GM21381 (cell line): ENCODE measurements at regions not wholly inside any gene's neighbourhood (a gene's known extent, or its start where the extent isn't known, plus 50 kb on each side); places are given as distances from the start of the nearest gene placed in this dataset.
A peak's percentile ranks its signal among the peaks of the same experiment; 100 is the strongest.

Experiments
- ATAC-seq: cut with Tn5 transposase; IDR thresholded peaks from one replicate; pipeline ENCODE4 v1.9.1; 2021; ENCODE audit warnings: mild to moderate bottlenecking, moderate library complexity; ENCODE audit not compliant: unreplicated experiment

DNA sequence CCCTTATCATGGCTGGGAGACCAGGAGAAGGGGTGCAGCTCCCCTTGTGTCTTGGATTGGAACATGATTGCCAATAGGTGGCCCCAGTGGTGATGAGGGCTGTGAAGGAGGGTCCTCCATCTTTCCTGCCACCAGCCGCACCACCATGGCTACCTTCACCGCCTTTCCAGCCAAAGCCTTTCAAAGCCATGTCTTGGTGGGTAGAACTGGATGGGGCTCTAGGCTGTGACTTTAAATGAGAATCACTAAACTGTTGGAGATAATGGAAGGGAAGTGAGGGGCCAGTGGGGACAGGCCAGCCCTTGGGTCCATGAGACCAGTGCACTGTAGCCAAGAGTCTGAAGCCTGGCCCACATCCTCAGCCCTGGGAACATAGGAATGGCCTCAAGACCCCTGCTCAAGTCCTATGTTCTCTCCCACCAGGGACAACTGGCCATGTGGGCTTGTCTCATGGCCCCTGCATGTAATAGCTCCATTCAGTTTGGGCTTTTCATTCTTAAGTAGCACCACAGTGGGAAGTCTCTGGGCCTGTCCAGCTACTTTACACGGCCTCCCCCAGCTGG lies 345.7 kb downstream of the DYSF start:
- no peak for ATAC-seq

DNA sequence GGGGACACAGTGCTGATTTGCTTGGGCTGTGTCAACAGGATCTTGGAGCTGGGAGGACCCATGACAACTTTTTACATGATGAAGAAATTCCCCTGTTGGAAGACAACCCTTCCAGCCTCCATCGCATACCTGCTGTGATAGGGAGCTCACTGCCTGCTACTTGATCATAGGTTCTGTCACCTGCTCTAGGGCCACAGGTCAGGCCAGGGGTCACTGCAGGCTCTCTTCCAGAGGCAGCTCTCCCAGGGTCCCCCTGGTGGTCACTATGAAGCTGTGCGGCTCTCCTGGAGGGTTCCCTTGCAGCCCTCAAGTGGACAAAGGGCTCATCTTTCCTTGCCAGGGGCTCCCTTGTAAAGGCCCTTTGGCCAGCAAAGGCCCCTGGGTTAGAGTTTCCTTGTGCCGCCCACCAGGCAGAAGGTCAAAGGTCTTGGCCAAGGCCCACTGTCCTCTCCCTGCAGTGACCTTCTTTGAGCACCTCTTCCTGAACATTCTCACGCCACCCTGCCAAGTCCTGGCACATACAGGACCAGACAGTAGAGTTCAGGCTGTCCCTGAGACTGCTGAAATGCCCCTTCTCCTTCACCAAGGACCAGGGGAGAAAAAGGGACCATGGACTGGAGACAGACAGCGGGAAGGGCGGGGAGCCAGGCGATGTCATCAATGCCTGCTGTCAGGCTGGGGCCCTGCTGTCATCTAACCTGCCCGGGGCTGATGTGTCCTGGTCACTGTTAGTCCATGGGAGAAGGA lies 345.1 kb downstream of the DYSF start:
- peak; percentile 65 for ATAC-seq

DNA sequence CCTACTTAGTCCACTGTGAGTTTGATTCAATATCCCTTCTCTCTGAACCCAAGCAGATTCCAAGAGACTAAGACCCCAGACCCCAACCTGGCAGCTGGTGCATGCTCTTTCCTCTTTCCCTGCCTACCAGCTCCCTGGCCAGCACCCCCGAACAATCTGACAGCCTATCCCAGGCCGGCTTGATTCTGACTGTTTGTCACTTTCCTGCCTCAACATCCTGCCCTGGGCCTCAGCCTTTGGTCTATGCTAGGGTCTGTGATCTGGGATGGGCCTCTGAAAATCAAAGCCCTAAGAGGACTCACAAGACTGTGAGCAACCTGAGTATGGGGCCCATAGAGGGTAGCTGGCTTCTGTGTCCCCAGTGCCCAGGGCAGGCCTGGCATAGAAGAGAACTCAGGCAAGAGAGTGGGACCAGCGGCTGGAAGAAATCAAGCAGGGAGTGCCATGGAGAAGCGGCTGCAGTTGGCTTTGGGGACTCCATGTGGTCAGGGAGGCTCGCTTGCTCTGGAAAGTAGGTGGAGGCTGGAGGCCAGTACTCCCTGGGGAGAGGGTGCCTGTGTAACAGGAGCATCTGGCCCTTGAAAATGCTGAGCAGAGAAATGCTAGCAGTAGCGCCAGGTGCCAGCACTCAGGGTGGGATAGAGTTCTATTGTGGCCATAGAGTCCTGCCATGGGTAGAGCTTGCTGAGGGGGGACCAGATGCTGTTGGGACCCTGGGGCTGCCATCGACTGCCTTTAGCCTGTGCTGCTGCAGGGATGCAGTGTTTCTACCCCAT lies 343.9 kb downstream of the DYSF start:
- ATAC-seq, result no peak

DNA sequence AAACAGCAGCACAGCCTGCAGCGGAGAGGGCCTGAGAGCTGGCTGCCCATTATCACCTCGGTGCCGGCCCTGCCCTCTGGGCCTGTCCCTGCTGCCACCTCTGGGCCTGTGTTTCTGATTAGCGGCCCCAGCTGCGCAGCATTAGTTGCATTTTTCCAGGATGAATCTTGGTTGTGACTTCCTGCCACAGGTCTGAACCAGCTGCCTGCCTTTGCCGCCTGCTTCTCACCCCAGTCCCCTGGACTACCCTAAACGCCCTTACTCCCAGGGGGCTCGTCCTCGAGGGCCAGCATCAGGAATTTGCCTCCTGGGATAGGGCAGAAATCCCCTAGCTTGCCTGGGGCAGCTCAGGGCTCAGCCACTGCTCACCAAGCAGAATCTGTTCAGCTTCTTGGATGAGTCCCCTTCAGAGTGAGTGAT lies 342.8 kb downstream of the DYSF start:
- no peak for ATAC-seq

DNA sequence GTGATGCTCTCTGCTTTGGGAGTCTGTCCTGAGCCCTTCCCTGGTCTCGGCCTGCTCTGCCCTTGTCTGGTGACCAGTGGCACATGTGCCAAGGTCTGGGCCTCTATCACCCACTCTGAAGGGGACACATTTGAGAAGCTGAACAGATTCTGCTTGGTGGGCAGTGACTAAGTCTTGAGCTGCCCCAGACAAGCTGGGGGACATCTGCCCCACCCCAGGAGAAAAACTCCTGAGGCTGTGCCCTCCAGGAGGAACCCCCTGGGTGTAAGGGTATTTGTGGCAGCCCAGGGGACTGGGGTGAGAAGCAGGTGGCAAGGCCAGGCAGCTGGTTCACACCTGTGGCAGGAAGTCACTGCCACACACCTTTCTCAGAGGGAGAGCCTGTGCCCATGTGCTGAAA lies 342.1 kb downstream of the DYSF start:
- no peak for ATAC-seq

DNA sequence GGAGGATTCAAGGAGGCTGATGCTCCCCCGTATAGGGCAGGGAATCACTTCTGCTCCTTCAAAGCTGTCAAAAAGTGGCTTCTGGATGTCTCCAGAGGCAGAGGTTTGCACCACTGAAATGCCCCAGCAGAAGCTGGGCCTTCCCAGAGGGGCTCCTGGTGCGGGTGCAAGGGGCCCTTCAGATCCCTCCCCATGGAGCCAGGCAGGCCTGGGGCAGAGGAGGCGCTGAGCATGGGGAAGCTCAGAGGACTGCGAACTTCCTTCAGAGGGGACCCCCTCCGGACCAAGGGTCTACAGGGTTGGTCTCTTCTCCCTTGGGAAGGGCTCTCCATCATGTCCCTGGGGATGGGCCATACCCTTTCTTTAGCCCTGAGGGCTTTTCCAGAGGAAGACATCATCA lies 341.2 kb downstream of the DYSF start:
- no peak for ATAC-seq

DNA sequence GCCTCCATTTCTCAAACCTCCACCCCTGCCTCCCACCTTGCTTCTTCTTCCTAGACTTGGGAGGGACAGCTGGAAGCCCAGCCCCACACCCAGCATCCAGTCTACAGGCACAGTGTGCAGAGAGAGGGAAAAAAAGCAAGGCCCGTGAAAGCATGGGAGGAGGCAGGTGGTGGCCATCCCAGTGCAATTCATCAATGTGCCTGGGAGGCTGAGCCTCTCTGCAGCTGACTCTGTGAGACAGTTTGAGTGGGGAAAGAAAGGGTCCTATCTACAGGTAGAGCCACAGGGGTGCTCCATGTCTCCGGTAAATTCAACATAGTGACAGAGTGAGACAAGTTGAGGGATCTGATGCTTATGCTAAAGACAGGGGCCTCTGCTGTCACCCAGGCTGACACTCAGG lies 340.6 kb downstream of the DYSF start:
- no peak for ATAC-seq

DNA sequence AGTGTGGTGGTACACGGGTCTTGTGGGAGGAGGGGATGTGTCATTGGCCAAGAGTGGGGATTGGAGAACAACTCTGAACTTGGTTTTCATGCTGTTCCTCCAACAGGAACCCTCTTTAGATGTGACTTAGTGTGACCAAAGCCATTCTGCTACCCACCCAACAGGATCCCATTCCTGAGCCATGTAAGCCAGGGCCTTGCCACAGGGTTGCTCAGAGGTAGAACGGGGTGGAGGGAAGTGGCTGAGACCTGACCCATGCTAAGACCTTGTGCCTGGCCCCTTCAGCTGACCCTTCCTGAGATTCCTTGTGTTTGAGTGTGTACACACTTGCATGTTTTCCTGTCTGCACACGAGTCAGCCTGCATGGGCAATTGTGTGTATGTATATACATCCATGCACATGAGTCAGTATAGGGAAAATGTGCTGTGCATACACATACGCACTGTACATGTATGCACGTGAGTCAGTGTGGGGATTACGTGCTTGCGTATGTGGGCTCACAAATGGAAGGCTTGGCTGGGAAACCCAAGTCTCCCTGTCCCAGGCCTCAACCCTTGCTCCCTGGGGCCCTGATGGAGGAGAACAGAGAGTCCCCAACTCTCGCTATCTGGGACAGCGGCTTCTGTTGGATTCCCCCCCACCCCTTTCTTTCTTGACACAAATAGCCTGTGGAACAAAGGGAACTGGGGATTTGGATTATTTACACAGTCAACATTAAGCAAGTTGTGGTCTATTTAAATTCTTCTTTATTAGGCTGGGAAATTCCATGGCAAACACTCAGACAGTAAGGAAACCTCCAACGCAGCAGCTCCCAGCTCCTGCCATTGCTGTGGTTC lies 339.8 kb downstream of the DYSF start:
- no peak for ATAC-seq

DNA sequence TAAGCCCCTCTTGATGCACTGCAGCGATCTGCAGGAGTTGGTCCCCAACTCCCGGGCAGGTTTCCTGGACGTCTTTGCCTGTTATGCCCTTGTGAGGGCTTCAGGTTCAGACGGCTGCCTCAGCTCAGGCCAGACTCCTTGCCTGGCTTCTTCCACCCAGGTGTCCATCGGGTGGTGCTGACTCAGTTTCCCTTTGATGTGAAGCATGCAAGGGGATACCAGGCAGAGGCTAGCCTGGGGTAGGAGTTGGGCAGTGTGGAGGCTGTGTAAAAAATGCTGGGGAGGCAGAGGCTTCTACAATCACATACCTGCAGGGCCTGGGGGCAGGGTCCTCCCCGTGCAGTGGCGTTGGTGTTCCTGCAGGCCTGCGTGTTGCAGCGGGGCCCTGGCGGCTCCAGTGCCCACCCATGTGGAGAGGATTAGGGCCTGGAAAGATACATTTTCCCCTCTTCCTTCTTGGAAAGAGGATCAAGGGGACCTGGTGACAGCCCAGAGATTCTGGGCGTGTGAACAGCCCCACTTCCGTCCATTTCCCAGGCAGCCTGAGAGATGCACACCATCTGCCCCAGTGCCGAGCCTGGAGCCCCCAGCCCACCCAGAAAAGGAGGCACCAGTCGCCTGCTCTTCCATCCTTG lies 338.3 kb downstream of the DYSF start:
- no peak for ATAC-seq

DNA sequence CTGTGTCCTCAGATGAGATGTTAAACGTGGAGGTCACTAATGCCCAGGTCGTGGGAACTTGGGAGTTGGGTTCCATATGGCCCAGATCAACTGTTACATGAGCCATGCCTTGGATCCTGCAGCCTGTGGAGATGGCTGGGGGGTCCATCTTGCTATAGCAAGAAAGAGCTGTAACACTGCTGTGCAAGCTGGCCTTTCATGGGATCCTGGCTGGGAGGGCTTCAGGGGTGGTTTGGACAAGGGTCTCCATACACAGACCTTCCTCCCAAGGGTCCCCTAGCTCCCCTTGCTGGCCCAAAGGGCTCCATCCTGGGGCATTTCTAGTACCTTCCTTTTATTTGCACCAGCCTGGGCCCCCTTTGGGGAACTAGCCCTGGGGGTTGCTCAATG lies 337.7 kb downstream of the DYSF start:
- ATAC-seq, result no peak

DNA sequence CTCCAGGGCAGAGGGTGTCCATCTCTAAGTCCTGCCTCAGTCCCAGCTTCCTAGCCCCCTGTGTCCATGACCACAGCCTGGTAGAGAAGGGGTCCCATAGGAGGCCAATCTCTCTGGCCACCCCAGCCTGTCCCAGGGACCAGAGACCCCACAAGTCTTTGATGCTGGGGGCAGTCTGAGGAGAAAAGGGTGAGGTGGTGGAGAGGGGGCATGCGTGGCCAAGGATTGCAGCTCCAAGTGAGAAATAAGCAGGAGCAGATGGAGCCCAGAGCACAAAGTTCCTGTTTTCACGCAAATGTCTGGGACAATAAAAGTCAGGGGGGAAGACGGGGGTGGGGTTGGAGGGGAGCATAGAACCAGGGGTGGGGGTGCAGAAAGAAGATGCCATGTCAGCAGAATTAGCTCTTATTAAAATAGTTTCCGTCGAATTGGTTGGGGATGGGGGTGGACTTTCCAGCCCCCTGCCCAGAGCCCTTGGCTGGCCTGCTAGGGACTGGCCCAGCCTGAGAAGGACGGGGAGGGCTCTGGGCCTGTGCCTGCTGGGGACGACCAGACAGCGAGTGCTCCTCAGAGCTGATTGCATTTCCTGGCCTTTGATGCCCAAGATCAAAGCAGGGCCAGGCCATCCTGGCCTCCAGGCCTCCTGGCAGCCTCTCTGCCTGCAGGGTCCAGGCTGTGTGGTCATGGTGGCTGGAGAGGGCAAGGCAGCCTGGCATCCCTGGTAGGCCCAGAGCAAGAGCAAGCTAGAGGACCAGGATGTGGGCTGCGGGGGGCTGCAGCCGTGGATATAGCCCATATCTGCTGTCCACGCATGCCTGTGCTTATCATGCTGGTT lies 337.1 kb downstream of the DYSF start:
- no peak for ATAC-seq

DNA sequence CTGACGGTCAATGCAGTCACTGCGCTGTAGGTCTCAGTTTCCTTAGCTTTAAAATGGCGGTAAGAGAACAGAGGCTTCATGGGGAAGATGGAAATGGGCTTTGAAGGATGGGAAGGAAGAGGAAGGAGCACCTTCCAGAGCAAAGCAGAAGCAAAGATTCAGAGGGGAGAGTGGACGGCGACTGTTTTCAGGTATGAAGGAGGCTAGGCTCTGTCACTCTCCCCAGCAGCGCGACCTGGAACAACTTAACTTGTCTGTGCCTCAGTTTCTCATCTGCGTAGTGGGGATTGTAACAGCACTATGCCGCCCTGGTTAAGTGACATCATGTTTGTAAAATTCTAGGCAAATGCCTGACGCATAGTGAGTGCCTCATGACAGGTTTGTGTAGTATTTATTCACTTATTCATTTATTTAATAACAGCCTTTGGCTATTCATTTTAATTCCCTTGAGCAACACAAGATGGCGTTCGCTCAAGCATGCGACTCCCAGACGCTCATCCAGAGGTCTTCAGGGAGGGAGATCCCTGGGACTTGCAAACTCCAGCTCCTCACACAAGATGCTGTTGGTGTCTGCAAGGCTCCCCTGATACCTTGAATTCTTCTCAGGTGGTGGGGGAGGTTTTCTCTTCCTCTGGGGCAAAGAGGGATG lies 336.3 kb downstream of the DYSF start:
- ATAC-seq, result no peak

DNA sequence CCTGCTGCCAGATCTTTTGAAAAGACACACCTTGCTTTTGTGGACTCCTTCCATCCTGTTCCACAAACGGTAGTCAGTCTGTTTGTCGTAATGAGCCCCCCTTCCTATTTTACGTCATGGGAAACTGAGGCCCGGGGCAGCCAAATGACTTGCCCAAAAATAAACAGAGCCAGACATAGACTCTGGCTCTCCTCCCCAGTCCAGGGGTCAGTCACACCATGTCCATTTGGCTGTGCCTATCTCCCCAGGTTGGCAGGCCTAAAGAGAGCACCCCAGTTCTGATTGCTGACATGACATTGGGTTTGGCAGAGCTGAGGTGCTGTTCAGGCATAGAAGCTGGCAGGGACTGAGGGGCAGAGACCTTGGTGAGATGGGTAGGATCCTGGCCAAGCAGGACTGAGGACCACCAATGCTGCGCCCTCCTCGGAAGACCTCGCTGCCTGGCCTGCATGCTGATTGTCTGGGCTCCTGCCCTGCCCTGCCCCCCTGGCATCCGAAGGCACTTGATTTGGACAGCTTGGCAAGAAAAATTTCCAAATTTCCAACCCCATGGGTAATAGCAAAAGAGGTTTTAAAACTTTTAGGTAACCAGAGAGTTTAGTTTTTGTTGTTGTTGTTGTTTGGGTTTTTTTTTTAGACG lies 335.4 kb downstream of the DYSF start:
- no peak for ATAC-seq

DNA sequence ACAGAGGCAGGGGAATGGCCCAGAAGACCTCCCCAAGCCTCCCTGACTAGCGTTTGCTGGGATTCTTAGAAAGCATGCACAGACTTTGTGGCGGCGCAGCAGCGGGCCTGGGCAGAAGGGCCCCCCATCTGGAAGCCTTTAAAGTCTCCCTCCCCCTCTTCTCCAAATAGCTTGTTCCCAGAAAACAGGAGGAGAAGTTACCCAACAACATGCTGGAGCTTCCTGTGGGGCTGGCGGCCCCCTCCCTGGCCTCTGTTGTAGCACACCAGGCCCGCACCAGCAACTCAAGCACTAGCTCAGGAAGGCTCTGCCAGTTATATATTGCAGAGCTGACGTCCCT lies 334.8 kb downstream of the DYSF start:
- no peak for ATAC-seq

DNA sequence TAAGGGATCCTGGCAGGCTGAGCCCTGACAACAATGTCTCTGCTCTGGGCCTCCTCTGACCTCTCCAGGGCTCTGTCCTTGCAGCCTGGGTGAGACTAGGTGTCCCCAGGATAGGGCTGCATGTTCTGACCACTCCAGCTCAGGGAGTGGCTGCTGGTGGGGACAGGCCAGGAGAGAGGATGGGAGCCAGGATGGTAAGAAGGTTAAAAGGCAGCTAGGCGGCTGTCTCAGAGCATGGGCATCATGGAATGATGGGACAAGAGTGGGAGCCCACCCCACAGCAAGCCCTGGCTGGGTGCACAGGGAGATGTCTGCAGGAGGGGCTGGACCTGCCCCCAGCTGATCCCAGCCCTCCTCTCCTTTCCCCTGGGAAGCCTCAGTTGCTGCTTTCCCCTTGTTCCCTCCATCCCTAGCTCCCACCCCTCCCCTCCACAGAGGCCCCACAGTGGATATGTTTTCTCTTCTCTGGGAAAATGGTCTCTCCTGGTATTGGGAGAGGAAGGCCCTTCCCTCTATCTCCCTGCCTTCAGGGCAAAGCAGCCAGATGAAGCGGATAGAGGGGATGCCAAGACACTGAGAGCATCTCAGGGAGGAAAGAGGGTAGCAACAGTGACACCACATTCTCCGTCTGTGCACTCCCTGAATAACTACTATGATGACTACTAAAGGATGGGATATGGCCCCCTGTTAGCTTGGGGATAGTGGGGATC lies 334.3 kb downstream of the DYSF start:
- ATAC-seq, result no peak

DNA sequence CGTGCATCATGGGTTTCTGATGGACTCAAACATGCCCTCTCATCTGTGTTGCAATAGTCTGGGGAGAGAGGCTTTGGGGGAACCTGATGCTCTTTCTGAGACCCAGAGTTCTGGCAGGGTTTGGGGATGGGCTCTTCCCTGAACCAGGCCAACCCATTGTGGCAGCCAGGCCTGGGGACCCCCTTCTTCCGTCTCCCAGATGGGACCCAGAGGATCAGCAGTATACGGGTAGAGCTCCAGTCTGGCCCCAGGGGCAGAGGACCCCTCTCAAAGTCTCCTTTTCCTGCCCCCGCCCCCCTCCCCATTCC lies 333.7 kb downstream of the DYSF start:
- no peak for ATAC-seq

DNA sequence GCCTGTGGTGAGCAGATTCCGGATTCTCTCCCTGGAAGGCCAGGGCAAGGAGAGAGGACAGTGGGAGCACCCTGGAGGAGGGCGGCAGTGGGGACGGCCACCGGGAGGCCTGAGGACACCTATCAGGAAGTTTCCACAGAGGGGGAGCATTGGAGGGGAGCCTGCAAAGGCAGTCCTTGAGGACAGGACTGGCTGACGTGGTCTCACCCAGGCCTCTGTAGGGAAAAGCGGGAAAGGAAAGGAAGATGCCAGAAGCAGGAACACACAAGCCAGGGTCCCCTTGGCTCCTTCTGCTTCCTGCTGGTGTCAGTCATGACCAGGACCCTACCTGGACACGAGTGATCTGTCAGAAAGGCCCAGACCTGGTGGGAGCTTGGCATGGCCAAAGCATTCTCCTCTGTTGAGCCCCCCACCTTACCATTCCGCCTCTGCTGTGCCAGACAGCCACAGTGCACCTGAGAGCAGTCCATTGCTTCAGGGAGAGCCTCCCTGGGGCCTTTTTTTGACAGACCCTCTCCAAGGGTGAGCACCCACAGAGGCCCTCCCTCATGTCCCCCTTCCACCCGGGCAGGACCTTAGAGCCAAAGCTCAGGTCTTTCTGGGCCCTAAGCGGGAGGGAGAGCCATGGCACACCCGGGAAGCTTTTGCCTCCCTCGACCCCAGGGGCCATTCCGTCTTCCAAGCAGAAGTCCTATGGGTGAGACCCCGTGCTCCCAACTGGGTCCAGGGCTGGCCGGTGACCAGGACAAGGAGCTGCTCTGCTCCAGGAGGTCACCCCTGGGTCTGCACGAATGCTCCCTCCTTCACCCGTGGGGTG lies 333.1 kb downstream of the DYSF start:
- ATAC-seq, result no peak

DNA sequence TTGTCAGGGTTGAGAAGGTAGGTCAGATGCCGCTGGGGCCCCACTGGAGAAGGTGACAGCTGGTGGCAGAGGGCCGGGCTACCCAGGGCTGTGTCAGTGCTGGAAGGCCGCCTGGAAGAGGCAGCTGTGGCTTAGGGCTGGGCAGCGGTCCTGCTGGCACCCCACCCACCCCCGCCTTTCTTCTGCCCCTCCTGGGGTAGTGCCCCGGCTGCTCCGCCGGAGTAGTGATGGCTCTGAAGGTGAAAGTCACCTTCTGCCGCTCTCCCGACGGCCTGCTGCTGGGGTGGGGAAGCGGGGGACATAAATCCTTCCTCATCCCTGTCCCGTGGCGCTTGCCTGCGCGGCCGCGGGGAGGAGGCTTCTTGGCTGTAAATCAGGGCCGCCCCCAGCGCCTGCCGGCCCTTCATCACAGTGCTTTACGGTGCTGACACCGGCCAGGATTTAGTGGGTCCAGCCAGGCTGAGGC lies 332.2 kb downstream of the DYSF start:
- ATAC-seq, result no peak
